Activated CD8-positive, alpha-beta T cell treated with anti-CD3 and anti-CD28 coated beads for 36 hours (primary cell): ENCODE measurements at regions not wholly inside any gene's neighbourhood (a gene's known extent, or its start where the extent isn't known, plus 50 kb on each side); places are given as distances from the start of the nearest gene placed in this dataset.

Experiments
- ATAC-seq: fragments of 200-7000 bp; cut with Tn5 transposase; one replicate; pipeline ENCODE4 v1.10.0; 2021; ENCODE audit warnings: mild to moderate bottlenecking, moderate library complexity
- CTCF ChIA-PET: fragments of 350-600 bp; sonication (Branson Sonifier 250); formaldehyde crosslinking; loops from one replicate; lab custom pipeline; 2021; ENCODE audit warnings: antibody characterized with exemption; lab: Charles Lee
- POLR2A ChIA-PET: fragments of 350-600 bp; sonication (Branson Sonifier 250); formaldehyde crosslinking; loops from one replicate; lab custom pipeline; 2021; ENCODE audit warnings: antibody characterized with exemption; lab: Charles Lee
- DNase-seq: peaks from one replicate; pipeline ENCODE4 v3.0.0-alpha.2; 2020
- H3K27ac Mint-ChIP-seq: one replicate; pipeline ENCODE4 v1.8.0; 2021; ENCODE audit warnings: mild to moderate bottlenecking, mixed read lengths
- H3K27me3 Mint-ChIP-seq: one replicate; pipeline ENCODE4 v1.8.0; 2021; ENCODE audit warnings: mixed read lengths
- H3K36me3 Mint-ChIP-seq: one replicate; pipeline ENCODE4 v1.8.0; 2021; ENCODE audit warnings: low read depth, mixed read lengths
- H3K4me1 Mint-ChIP-seq: one replicate; pipeline ENCODE4 v1.8.0; 2021; ENCODE audit warnings: low read depth, mixed read lengths
- H3K4me3 Mint-ChIP-seq: one replicate; pipeline ENCODE4 v1.8.0; 2021; ENCODE audit warnings: mild to moderate bottlenecking, moderate library complexity, mixed read lengths
- H3K9me3 Mint-ChIP-seq: one replicate; pipeline ENCODE4 v1.8.0; 2021; ENCODE audit warnings: mixed read lengths
- CTCF ChIP-seq: fragments of 200-600 bp; IDR thresholded peaks from one replicate; pipeline ENCODE4 v1.8.0; 2022; ENCODE audit warnings: antibody characterized with exemption, mild to moderate bottlenecking
- intact Hi-C: fragments of 100-400 bp; cut with micrococcal nuclease; formaldehyde crosslinking; loops from one replicate; pipeline ENCODE4 v1.10.0; 2022

GRCh38 chr16:65855171-65856145 is 511.0 kb upstream of the CDH5 start:
- Mint-ChIP-seq H3K27ac (no peak overlapping the region), H3K4me3 (no peak overlapping the region), H3K36me3 (no peaks in the 10 kb centered on the region), H3K9me3 (no peaks in the 10 kb centered on the region), H3K4me1 (no peaks in the 10 kb centered on the region), H3K27me3 (no peaks in the 10 kb centered on the region)
- intact Hi-C loops: no loop called here
- no peak for DNase-seq
- no peak for ATAC-seq
- no peak for TF ChIP-seq CTCF
- ChIA-PET POLR2A (no interaction called here), CTCF (no interaction called here)

- CTCF ChIA-PET: no interaction called here
- no peak for TF ChIP-seq CTCF
- no peaks in the 10 kb centered on the region for H3K9me3 Mint-ChIP-seq
- H3K27ac Mint-ChIP-seq: no peak overlapping the region
- POLR2A ChIA-PET: no interaction called here
- ATAC-seq (no peak), DNase-seq (no peak)
- H3K36me3 Mint-ChIP-seq: no peaks in the 10 kb centered on the region
- H3K4me3 Mint-ChIP-seq: no peak overlapping the region
- intact Hi-C loops: no loop called here
- no peaks in the 10 kb centered on the region for H3K27me3 Mint-ChIP-seq
- H3K4me1 Mint-ChIP-seq: no peaks in the 10 kb centered on the region
These were observed 520.3 kb upstream of the CDH5 start for GRCh38 chr16:65846210-65846602.

- DNase-seq (no peak), ATAC-seq (no peak)
- Mint-ChIP-seq H3K4me3 (no peak overlapping the region), H3K27me3 (no peaks in the 10 kb centered on the region), H3K27ac (no peak overlapping the region), H3K4me1 (no peaks in the 10 kb centered on the region), H3K9me3 (no peaks in the 10 kb centered on the region), H3K36me3 (no peaks in the 10 kb centered on the region)
- ChIA-PET CTCF (no interaction called here), POLR2A (no interaction called here)
- intact Hi-C loops: no loop called here
- TF ChIP-seq CTCF: no peak
These were observed 520.9 kb upstream of the CDH5 start for GRCh38 chr16:65845466-65846209.

- ChIA-PET POLR2A (no interaction called here), CTCF (no interaction called here)
- no peaks in the 10 kb centered on the region for H3K27me3 Mint-ChIP-seq
- H3K4me3 Mint-ChIP-seq: no peak overlapping the region
- no peaks in the 10 kb centered on the region for H3K4me1 Mint-ChIP-seq
- no peak for DNase-seq
- no peaks in the 10 kb centered on the region for H3K9me3 Mint-ChIP-seq
- H3K36me3 Mint-ChIP-seq: no peaks in the 10 kb centered on the region
- ATAC-seq: no peak
- no peak overlapping the region for H3K27ac Mint-ChIP-seq
- intact Hi-C loops: no loop called here
- TF ChIP-seq CTCF: no peak
These were observed 522.5 kb upstream of the CDH5 start for GRCh38 chr16:65843941-65844340.

GRCh38 chr16:65842067-65842466 is 524.4 kb upstream of the CDH5 start:
- DNase-seq (no peak), ATAC-seq (no peak)
- Mint-ChIP-seq H3K9me3 (no peaks in the 10 kb centered on the region), H3K27ac (no peak overlapping the region), H3K36me3 (no peaks in the 10 kb centered on the region), H3K4me1 (no peaks in the 10 kb centered on the region), H3K4me3 (no peak overlapping the region), H3K27me3 (no peaks in the 10 kb centered on the region)
- CTCF ChIA-PET: no interaction called here
- POLR2A ChIA-PET: no interaction called here
- intact Hi-C loops: no loop called here
- TF ChIP-seq CTCF: no peak
